Naive B cell (primary cell): ENCODE measurements at regions not wholly inside any gene's neighbourhood (a gene's known extent, or its start where the extent isn't known, plus 50 kb on each side); places are given as distances from the start of the nearest gene placed in this dataset.

Experiments
- ATAC-seq, 2 donors: fragments of 150-1000 bp; cut with Tn5 transposase; 2 replicates each; pipeline ENCODE4 v1.10.0; 2021; ENCODE audit warnings: low read depth in 2 of 2, mild to moderate bottlenecking in 2 of 2, moderate library complexity in 2 of 2
- DNase-seq: peaks from one replicate; pipeline ENCODE4 v3.0.0; 2022
- H3K27ac Mint-ChIP-seq, 6 donors: one replicate each; pipeline ENCODE4 v1.8.0; 2020 to 2022; ENCODE audit warnings: mild to moderate bottlenecking in 6 of 6, mixed read lengths in 6 of 6, moderate library complexity in 5 of 6, inconsistent platforms in 2 of 6
- H3K27me3 Mint-ChIP-seq, 3 donors: one replicate each; pipeline ENCODE4 v1.8.0; 2021 to 2022; ENCODE audit warnings: mixed read lengths in 3 of 3, mild to moderate bottlenecking in 1 of 3
- H3K36me3 Mint-ChIP-seq, 2 donors: one replicate each; pipeline ENCODE4 v1.8.0; 2020 to 2022; ENCODE audit warnings: mixed read lengths in 2 of 2, inconsistent platforms in 1 of 2, mild to moderate bottlenecking in 1 of 2
- H3K4me1 Mint-ChIP-seq, 3 donors: one replicate each; pipeline ENCODE4 v1.8.0; 2020 to 2022; ENCODE audit warnings: mixed read lengths in 3 of 3, inconsistent platforms in 1 of 3, mild to moderate bottlenecking in 1 of 3, moderate library complexity in 1 of 3
- H3K4me3 Mint-ChIP-seq, 8 donors: one replicate each; pipeline ENCODE4 v1.8.0; 2020 to 2022; ENCODE audit warnings: mild to moderate bottlenecking in 8 of 8, mixed read lengths in 8 of 8, moderate library complexity in 8 of 8, inconsistent platforms in 2 of 8
- H3K9me3 Mint-ChIP-seq, 7 donors: one replicate each; pipeline ENCODE4 v1.8.0; 2020 to 2022; ENCODE audit warnings: mixed read lengths in 7 of 7, mild to moderate bottlenecking in 5 of 7, inconsistent platforms in 2 of 7, moderate library complexity in 1 of 7

- Mint-ChIP-seq H3K27me3 (no peaks in the 10 kb centered on the region), H3K4me1 (no peaks in the 10 kb centered on the region), H3K9me3 (no peaks in the 10 kb centered on the region), H3K36me3 (no peaks in the 10 kb centered on the region), H3K4me3 (no peak overlapping the region), H3K27ac (no peak overlapping the region)
- DNase-seq (no peak), ATAC-seq (no peak)
Measured at GRCh38 chr5:36355516-36355915, 53.8 kb upstream of the RANBP3L start.

- Mint-ChIP-seq H3K4me3 (no peak overlapping the region), H3K4me1 (no peaks in the 10 kb centered on the region), H3K36me3 (no peaks in the 10 kb centered on the region), H3K9me3 (no peaks in the 10 kb centered on the region), H3K27me3 (no peaks in the 10 kb centered on the region), H3K27ac (no peak overlapping the region)
- ATAC-seq (no peak), DNase-seq (no peak)
Measured at GRCh38 chr5:36356915-36357314, 55.2 kb upstream of the RANBP3L start.

- H3K36me3 Mint-ChIP-seq = no peaks in the 10 kb centered on the region
- no peak overlapping the region for H3K4me3 Mint-ChIP-seq
- H3K4me1 Mint-ChIP-seq = no peaks in the 10 kb centered on the region
- DNase-seq = no peak
- ATAC-seq = no peak
- no peaks in the 10 kb centered on the region for H3K9me3 Mint-ChIP-seq
- no peak overlapping the region for H3K27ac Mint-ChIP-seq
- no peaks in the 10 kb centered on the region for H3K27me3 Mint-ChIP-seq
Measured at GRCh38 chr5:36357391-36357975, 55.8 kb upstream of the RANBP3L start.

- DNase-seq (no peak), ATAC-seq (no peak)
- Mint-ChIP-seq H3K4me3 (no peak overlapping the region), H3K27me3 (no peaks in the 10 kb centered on the region), H3K36me3 (no peaks in the 10 kb centered on the region), H3K9me3 (no peaks in the 10 kb centered on the region), H3K27ac (no peak overlapping the region), H3K4me1 (no peaks in the 10 kb centered on the region)
Measured at GRCh38 chr5:36359267-36359666, 57.6 kb upstream of the RANBP3L start.

- DNase-seq (no peak), ATAC-seq (no peak)
- Mint-ChIP-seq H3K27ac (no peak overlapping the region), H3K9me3 (no peaks in the 10 kb centered on the region), H3K27me3 (no peaks in the 10 kb centered on the region), H3K4me3 (no peak overlapping the region), H3K36me3 (no peaks in the 10 kb centered on the region), H3K4me1 (no peaks in the 10 kb centered on the region)
Measured at GRCh38 chr5:36360307-36360706, 58.6 kb upstream of the RANBP3L start.

GRCh38 chr5:36363101-36363500, 61.4 kb upstream of the RANBP3L start:
- ATAC-seq = no peak

GRCh38 chr5:36363744-36364143, 62.0 kb upstream of the RANBP3L start:
- H3K9me3 Mint-ChIP-seq = no peaks in the 10 kb centered on the region
- H3K36me3 Mint-ChIP-seq = no peaks in the 10 kb centered on the region
- no peak overlapping the region for H3K4me3 Mint-ChIP-seq
- DNase-seq = no peak
- no peaks in the 10 kb centered on the region for H3K27me3 Mint-ChIP-seq
- no peaks in the 10 kb centered on the region for H3K4me1 Mint-ChIP-seq
- ATAC-seq = no peak
- no peak overlapping the region for H3K27ac Mint-ChIP-seq

More at GRCh38 chr5:36363101-36363500, 61.4 kb upstream of the RANBP3L start:
- no peak for DNase-seq
- no peaks in the 10 kb centered on the region for H3K36me3 Mint-ChIP-seq
- no peak overlapping the region for H3K4me3 Mint-ChIP-seq
- H3K4me1 Mint-ChIP-seq = no peaks in the 10 kb centered on the region
- H3K9me3 Mint-ChIP-seq = no peaks in the 10 kb centered on the region
- no peaks in the 10 kb centered on the region for H3K27me3 Mint-ChIP-seq
- H3K27ac Mint-ChIP-seq = no peak overlapping the region

GRCh38 chr5:36364473-36364872, 62.8 kb upstream of the RANBP3L start:
- Mint-ChIP-seq H3K9me3 (no peaks in the 10 kb centered on the region), H3K4me1 (no peaks in the 10 kb centered on the region), H3K27me3 (no peaks in the 10 kb centered on the region), H3K4me3 (no peak overlapping the region), H3K27ac (no peak overlapping the region), H3K36me3 (no peaks in the 10 kb centered on the region)
- DNase-seq (no peak), ATAC-seq (no peak)

GRCh38 chr5:36365896-36366295, 64.2 kb upstream of the RANBP3L start:
- peaks cover 0 to 6% (median 0%) of the 10 kb centered on the region in 7 donors for H3K9me3 Mint-ChIP-seq
- H3K4me3 Mint-ChIP-seq = no peak overlapping the region
- H3K27ac Mint-ChIP-seq = no peak overlapping the region
- DNase-seq (no peak), ATAC-seq (no peak)
- no peaks in the 10 kb centered on the region for H3K27me3 Mint-ChIP-seq
- no peaks in the 10 kb centered on the region for H3K4me1 Mint-ChIP-seq
- H3K36me3 Mint-ChIP-seq = no peaks in the 10 kb centered on the region

- H3K9me3 Mint-ChIP-seq = peaks cover 0 to 6% (median 0%) of the 10 kb centered on the region in 7 donors
- no peaks in the 10 kb centered on the region for H3K27me3 Mint-ChIP-seq
- no peaks in the 10 kb centered on the region for H3K4me1 Mint-ChIP-seq
- H3K4me3 Mint-ChIP-seq = no peak overlapping the region
- DNase-seq = no peak
- no peak overlapping the region for H3K27ac Mint-ChIP-seq
- ATAC-seq = no peak
- H3K36me3 Mint-ChIP-seq = no peaks in the 10 kb centered on the region
Measured at GRCh38 chr5:36366883-36367282, 65.2 kb upstream of the RANBP3L start.

GRCh38 chr5:36367524-36367923, 65.8 kb upstream of the RANBP3L start:
- no peaks in the 10 kb centered on the region for H3K4me1 Mint-ChIP-seq
- no peak overlapping the region for H3K27ac Mint-ChIP-seq
- DNase-seq (no peak), ATAC-seq (no peak)
- H3K4me3 Mint-ChIP-seq = no peak overlapping the region
- H3K27me3 Mint-ChIP-seq = no peaks in the 10 kb centered on the region
- no peaks in the 10 kb centered on the region for H3K36me3 Mint-ChIP-seq
- H3K9me3 Mint-ChIP-seq = peaks cover 0 to 6% (median 0%) of the 10 kb centered on the region in 7 donors

- H3K27ac Mint-ChIP-seq = no peak overlapping the region
- DNase-seq (no peak), ATAC-seq (no peak)
- no peaks in the 10 kb centered on the region for H3K27me3 Mint-ChIP-seq
- H3K9me3 Mint-ChIP-seq = peaks cover 0 to 6% (median 0%) of the 10 kb centered on the region in 7 donors
- no peak overlapping the region for H3K4me3 Mint-ChIP-seq
- H3K4me1 Mint-ChIP-seq = no peaks in the 10 kb centered on the region
- H3K36me3 Mint-ChIP-seq = no peaks in the 10 kb centered on the region
Measured at GRCh38 chr5:36369219-36369690, 67.6 kb upstream of the RANBP3L start.

GRCh38 chr5:36370073-36370472, 68.4 kb upstream of the RANBP3L start:
- H3K36me3 Mint-ChIP-seq = no peaks in the 10 kb centered on the region
- no peak overlapping the region for H3K27ac Mint-ChIP-seq
- ATAC-seq (no peak), DNase-seq (no peak)
- no peaks in the 10 kb centered on the region for H3K27me3 Mint-ChIP-seq
- H3K4me3 Mint-ChIP-seq = peak overlapping the region in 1 of 8 donors; percentile 18
- H3K4me1 Mint-ChIP-seq = no peaks in the 10 kb centered on the region
- H3K9me3 Mint-ChIP-seq = peaks cover 0 to 6% (median 0%) of the 10 kb centered on the region in 7 donors

- Mint-ChIP-seq H3K27me3 (no peaks in the 10 kb centered on the region), H3K4me3 (no peak overlapping the region), H3K4me1 (no peaks in the 10 kb centered on the region), H3K27ac (no peak overlapping the region), H3K9me3 (peaks cover 0 to 6% (median 0%) of the 10 kb centered on the region in 7 donors), H3K36me3 (no peaks in the 10 kb centered on the region)
- DNase-seq (no peak), ATAC-seq (no peak)
Measured at GRCh38 chr5:36371366-36371765, 69.7 kb upstream of the RANBP3L start.
